HG02840 (cell line): ENCODE measurements at regions not wholly inside any gene's neighbourhood (a gene's known extent, or its start where the extent isn't known, plus 50 kb on each side); places are given as distances from the start of the nearest gene placed in this dataset.
"Not testable (repeated sequence)": the region's sequence is repeated elsewhere in the genome, so short reads cannot be mapped to it uniquely, and the experiment has no call there.

Experiments
- ATAC-seq: cut with Tn5 transposase; IDR thresholded peaks from one replicate; pipeline ENCODE4 v1.9.1; 2021; ENCODE audit warnings: mild to moderate bottlenecking, moderate library complexity, moderate number of reproducible peaks; ENCODE audit not compliant: unreplicated experiment, low FRiP score

DNA sequence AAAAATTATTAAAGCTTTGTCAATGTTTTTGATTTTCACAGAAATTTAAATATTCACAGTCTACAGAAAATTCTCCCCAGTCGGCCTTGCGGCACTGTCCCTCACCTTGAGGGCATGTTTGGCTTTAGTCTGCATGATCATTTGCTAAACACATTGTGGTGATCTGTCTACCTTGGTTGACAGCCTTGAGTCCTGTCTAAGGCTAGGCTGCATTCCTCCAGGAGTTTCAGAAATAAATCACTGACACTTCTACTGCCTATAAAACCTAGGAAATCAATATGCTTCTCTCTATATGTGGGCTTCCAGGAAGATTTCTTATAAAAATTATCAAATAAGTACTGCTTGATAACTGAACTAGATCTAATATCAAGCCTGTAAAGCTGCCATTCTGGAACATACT is 430.7 kb upstream of the GRM3 start:
- no peak for ATAC-seq

DNA sequence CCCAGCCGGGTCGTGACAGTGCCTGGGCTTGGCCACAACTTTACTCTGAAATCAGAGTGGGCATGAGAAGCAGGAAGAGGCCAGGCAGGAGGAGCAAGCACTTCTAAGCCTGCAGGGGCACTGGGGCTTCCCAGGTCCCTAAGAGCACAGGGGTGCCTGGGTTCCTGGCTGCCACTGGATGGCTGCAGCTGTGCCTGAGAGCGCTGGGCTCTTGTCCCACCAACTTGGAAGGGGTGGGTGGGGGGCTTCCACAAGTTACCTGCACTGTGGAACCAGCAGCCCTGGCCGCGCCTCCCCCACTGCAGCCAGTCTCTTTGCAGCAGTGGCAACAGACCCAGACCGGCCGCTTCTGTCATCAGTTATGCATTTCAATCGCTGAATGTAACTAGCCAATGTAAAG is 434.7 kb upstream of the GRM3 start:
- ATAC-seq = no peak

DNA sequence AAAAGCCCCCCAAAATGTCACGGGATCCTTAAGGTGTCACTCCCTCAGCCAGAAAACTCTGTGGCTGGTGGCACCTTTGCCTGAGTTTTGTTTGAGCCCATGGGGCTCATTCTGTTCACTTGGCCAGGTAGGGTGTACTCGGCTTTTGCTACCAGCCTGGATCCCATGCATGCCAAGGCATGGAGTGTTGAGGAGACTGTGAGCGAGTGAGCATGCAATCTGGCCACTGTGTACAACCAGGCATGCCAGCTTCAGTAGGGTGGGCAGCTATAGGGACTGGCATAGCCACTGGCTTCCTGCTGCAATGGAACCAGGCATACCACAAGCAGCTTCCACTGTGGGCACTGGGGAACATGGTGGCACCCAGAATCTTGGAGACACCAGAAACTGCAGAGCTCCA is 436.0 kb upstream of the GRM3 start:
- no peak for ATAC-seq

DNA sequence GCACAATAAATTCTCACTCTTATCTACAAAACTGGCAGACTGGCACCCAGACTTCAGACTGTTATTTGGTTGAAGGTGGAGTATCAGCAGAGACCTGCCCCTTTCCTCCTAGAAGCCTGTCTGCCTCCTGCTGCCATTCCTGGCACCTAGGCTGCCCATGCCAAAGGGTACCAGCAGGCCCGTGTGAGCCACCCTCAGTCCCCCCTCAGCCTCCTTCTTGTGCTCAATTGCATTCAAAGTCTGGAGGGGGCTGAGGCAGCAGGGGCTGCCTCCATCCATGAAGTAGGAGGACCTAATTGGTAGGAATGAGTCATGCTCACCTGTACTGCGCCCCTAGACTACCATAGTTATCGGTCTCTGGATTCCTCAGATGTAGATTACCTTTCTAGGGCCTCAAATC is 440.9 kb upstream of the GRM3 start:
- ATAC-seq = no peak

DNA sequence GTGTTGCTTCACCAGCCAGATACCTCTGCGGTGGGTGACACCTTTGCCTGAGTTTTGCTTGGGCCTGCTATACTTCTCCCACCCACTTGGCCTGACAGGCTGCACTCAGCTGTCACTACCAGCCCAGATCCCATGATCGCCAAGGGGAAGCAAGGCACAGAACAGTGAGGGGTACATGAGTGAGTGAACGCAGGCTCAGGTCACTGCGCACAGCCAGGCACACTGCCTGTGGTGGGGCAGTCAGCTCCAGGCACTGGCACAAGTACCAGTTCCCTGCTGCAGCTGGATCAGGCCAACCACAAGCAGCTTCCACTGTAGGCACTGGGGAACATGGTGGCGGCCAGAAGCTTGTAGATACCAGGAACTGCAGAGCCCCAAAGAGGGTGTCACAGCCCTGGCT is 441.9 kb upstream of the GRM3 start:
- no peak for ATAC-seq

DNA sequence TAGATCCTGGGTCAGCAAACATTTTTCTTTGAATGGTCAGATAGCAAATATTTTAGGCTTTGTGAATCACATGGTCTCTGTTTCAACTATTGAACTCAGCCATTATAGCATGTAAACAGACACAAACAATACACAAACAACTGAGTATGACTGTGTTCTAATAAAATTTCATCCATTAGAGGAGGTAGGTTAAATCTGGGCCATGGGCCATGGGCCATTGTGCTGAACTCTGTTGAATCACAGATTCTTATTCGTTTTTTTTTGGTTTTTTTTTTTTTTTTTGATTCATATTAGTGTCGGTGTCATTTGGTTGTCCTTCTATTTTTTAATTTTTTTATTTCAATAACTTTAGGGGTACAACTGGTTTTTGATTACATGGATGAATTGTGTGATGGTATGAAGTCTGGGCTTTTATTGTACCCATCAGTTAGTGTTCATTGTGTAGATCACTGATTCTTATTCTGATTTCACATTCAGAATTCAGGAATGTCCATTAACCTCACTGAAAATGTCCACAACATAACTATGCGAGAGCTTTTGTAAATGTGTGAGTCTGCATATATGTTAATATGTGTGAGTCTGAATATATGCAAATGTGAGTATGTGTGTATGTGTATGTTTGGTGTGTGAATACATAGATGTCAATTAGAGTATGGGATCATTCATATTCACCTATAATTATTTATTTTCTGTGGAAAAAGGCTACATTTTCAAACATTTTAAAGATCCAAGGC is 443.7 kb upstream of the GRM3 start:
- ATAC-seq = no peak

DNA sequence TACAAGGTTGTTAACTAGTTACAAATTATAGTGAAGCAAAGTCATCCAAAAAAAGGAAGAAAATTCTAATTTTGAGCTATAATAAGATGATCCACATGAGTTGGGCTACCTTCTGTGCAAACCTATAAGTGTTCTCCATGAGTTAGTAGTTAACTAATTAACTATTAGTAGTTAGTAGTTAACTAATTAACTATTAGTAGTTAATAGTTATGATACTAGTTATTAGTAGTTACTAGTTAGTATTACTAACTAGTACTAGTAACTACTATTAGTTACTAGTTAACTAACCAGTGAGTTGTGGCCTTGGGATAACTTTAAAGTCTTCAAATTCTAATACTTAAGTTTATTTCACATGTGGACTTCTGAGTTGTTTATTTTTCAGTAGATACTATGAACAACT is 453.4 kb upstream of the GRM3 start:
- no peak for ATAC-seq

DNA sequence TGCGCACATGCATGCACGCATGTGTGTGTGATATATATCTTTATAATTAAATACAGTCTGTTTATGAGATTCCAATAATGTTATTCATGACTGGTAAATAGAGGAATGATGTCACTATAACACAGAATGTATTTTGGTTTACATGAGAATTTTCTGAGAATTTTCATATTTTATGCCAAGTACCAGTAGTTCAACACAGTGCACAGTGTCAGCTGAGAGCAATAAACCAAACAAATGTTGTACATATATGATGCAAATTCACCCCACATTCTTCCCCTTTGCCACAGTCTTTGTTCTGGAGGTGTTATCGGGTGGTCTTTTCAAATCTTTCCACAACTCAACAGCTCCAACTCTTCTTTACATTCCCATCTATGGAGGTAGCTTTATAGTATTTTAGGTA is 462.2 kb upstream of the GRM3 start:
- no peak for ATAC-seq

DNA sequence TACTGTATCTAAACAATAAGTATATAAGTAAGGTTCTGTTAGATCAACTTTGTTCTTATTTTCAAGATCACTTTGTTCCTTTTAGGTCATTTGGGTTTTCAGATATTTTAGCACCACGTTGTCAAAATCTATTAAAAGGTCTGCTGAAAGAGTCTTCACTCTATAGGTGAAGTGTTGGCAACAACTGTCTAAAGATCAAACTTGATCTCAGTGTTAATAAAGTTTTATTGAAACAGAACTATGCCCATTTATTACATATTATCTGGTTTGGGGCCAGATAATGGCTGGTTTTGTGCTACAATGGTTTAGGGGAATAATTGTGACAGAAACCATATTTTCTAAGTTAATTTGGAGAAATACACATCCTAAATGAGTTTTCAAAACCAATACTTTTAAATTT is 478.9 kb upstream of the GRM3 start:
- no peak for ATAC-seq

DNA sequence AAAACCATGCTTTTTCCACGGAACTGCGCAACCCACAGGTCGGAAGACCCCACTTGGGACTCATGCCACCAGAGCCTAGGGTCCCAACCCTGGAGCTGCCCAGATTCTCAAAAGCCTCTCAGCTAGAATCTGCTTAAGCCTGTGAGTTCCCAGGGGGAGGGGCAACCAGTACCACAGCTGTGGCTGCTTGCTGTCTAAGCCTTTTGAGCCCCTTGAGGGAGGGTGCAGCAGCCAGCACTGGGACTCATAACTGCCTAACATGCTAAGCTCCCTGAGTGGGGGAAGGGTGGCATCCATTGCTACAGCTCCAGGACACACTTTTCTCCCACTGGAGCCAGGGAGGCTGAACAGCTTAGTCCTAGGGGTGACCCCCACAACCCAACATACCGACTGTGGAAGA is 485.6 kb upstream of the GRM3 start:
- no peak for ATAC-seq

DNA sequence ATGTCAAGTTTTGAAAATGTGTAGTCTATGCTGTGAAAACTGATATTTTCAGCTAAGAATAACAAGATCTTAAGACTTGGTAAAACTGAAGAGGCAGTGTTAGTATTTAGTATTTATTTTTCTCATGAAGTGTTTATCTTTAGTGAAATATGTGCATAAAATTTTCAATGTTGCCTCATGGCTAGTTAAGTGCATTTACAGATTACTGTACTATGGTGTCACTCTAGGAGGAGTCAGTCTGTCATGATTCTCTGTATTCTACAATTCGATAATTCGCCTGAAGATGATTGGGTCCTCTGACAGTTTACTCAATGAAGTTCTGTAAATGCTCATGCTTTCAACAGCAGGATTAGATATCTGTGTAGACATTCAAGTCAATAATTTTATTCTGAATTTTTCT is 488.1 kb upstream of the GRM3 start:
- ATAC-seq = no peak

DNA sequence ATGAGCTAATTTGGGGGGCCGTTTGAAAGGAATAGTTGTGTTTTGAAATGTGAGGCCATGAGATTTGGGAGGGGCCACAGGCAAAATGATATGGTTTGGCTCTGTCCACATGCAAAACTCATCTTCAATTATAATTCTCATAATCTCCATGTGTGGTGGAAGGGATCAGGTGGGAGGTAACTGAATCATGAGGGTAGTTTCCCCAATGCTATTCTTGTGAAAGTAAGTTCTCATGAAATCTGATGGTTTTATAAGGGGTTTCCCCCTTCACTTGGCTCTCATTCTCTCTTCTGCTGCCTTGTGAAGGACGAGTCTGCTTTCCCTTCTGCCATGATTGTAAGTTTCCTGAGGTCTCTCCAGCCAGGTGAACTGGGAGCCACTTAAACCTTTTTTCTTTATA is 490.8 kb upstream of the GRM3 start:
- no peak for ATAC-seq

DNA sequence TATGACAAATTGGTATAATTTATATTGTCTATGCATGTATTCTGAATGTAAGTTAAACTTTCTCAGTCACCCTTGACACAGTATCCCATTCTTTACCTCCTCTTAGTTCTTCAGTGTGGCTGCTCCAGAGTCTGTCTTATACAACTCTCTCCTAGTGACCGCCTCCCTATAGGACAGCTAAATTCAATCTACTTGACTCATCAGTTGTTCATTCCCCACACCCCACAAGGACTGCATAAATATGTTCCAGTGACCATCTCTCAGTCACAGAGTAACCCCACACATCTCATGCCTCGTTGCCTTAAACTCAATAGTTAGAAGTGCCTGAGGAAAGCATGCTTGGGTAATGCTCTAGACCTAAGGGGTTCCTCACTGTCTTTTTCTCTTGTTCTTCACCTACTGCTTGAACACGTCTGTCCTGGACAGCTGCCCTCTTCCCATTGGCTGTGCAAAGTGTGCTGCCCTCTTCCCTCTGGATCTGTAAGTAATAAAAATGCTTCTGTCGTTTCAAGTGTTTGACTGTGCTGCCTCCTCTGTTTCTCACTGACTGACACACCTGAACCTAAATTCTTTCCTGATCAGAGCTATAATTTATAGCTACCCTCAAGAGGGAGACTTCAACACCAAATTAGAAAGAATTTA is 494.6 kb upstream of the GRM3 start:
- no peak for ATAC-seq

DNA sequence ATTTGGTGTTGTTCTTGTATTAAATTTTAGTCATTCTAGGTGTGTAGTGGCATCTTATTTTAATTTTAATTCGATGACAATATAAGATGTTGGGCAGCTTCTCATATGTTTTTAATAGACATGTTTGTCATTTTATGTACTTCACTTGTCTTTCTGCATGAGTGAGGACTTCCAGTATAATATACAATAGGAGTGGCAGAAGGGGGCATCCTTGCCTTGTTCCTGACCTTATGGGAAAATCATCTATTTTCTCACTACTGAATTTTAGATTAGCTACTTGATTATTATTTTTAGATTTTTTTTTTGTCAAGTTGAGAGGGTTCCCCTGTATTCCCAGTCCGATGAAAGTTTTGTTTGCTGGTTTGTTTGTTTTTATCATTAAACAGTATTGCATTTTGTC is 495.2 kb upstream of the GRM3 start:
- ATAC-seq = no peak

DNA sequence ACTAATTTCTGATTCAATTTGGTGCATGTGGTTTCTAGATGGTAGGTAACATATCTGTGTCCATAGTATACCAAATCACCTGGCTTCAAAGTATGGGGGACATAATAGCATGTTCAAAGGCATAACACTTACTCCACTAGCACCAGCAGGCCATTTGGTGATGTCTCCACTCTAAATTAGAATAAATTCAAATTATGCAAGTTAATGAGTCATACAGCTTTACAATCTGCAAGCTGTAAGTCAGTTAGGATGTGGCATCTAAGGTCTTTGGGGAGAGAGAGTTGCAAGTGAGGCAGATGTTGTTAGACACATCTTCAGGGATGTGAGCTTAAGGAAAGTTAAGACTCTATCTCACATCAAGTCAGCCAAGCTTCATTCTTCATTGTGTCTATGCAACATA is 506.4 kb upstream of the GRM3 start:
- ATAC-seq = no peak

DNA sequence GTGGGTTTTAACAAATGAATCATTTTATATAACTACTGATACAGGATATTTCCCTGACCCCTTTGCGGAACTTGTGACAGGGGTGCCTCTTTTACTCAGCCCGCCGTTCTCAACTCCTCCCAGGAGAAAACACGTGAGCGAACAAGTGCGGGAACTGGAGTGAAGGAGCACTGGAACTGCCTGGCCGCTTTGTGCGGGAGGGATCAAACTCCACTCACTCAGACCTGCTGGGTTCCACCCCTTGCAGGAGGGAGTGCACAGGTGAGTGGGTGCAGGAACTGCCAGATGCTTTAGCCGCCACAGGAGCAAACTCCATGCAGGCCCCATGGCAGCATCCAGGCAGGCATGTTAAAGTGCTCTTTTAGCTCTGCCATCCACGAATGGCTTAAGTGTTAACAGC is 513.4 kb upstream of the GRM3 start:
- ATAC-seq = no peak

DNA sequence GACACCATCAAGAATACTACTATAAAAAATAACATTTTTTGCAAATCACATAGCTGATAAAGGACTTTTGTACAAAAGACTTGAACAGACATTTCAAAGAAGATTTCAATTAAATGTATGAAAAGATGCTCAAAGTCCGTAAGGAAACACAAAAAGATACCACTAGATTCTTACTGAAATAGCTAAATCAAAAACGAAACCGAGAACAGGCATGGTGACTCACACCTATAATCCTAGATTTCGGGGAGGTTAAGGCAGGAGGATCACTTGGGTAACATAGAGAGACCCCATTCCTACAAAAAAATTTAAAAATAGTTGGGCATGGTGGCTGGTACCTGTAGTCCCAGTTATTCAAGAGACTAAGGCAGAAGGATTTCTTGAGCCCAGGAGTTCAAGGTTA is 520.2 kb upstream of the GRM3 start:
- ATAC-seq = no peak

DNA sequence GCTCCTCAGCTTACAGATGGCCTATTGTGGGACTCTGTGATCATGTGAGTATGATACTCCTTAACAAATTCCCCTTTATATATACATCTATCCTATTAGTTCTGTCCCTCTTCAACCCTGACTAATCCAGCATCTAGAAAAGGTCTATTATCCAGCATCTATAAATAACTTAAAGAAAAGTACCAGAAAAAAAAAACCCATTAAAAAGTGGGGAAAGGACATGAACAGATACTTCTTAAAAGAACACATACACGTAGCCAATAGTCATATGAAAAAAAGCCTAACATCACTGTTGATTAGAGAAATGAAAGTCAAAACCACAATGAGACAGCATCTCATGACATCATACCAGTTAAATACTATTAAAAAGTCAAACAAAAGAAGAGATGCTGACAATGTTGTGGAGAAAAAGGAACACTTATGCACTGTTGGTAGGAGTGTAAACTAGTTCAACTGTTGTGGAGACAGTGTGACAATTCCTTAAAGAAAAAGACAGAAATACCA is 549.5 kb upstream of the GRM3 start:
- ATAC-seq = no peak

DNA sequence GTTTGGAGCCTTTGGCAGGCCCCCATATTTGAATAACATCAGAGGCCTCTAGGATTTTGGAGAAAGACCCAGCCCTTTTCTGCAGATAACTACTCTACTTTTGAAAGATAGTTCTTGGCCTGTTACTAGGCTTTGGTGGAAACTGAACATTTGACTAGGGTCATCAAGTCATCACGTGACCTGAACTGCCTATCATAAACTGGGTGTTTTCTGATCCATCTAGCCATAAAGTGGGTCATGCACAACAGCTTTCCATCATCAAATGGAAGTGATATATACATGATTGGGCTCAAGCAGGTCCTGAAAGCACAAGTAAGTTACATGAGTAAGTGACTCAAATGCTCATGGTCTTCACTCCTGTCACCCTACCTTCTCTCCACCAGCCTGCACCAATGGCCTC is 552.3 kb upstream of the GRM3 start:
- no peak for ATAC-seq

DNA sequence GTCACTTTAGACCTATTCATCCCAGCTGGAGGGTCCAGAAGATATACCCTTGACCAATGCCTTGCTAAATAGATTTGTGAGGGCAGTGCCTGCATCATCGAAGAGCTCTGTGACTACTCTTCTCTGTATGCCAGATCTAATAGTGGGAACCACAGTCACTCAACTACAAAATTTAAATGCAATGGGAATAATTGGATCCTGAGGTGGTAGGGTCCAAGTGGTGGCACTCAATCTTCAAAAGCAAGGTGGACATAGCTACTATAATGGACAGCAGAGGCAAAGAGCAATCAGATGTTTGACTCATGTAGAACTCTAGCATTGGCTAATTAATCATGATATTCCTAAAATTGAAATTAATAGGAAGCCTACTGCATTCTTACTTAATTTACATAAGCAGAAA is 554.3 kb upstream of the GRM3 start:
- ATAC-seq = no peak

DNA sequence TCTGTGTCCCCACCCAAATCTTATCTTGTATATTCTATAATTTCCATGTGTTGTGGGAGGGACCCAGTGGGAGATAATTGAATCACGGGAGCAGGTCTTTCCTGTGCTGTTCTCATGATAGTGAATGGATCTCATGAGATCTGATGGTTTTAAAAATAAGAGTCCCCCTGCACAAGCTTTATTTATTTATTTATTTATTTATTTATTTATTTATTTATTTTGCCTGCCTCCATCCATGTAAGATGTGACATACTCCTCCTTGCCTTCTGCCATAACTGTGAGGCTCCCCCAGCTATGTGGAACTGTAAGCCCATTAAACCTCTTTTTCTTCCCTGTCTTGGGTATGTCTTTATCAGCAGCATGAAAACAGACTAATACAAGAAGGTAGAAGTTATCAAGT is 579.1 kb upstream of the GRM3 start:
- ATAC-seq = not testable (repeated sequence)

DNA sequence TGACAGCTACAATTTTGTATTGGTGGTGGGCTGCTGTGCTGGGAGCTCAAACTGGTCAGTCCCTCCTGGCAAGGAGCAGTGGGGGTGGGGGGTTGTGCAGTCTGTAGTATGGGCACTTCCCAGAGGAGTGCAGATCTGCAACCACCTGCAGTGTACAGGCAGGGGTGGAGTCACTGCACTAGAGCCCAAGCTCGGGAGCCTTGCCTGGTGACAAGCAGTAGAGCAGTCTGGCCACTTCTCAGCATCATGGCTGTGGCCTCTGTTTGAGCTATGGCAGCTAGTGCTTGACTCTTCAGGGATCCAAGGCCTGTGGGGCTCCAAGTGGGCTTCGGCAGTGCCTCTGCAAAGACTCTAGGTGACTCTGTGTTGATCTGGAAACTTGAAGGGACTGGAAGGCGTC is 585.1 kb upstream of the GRM3 start:
- no peak for ATAC-seq
